Retinal pigment epithelial cell (primary cell): ENCODE measurements at regions not wholly inside any gene's neighbourhood (a gene's known extent, or its start where the extent isn't known, plus 50 kb on each side); places are given as distances from the start of the nearest gene placed in this dataset.

Source experiments
- DNase-seq: peaks from one replicate; pipeline ENCODE4 v3.0.0-alpha.2; 2010; ENCODE audit warnings: low read depth
- H3K4me3 ChIP-seq: 2 replicates; pipeline ENCODE4 v1.5.1; 2011; ENCODE audit warnings: mild to moderate bottlenecking, low read length, control low read depth, moderate library complexity
- TF ChIP-seq, protein P1 (sequence below): conservative IDR thresholded peaks from 2 replicates; pipeline ENCODE4 v1.5.1; 2011; ENCODE audit warnings: low read depth, low read length, control low read depth, inconsistent platforms

- no peak overlapping the region for H3K4me3 ChIP-seq
- TF ChIP-seq, protein P1, sequence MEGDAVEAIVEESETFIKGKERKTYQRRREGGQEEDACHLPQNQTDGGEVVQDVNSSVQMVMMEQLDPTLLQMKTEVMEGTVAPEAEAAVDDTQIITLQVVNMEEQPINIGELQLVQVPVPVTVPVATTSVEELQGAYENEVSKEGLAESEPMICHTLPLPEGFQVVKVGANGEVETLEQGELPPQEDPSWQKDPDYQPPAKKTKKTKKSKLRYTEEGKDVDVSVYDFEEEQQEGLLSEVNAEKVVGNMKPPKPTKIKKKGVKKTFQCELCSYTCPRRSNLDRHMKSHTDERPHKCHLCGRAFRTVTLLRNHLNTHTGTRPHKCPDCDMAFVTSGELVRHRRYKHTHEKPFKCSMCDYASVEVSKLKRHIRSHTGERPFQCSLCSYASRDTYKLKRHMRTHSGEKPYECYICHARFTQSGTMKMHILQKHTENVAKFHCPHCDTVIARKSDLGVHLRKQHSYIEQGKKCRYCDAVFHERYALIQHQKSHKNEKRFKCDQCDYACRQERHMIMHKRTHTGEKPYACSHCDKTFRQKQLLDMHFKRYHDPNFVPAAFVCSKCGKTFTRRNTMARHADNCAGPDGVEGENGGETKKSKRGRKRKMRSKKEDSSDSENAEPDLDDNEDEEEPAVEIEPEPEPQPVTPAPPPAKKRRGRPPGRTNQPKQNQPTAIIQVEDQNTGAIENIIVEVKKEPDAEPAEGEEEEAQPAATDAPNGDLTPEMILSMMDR: no peak
- no peak for DNase-seq
Measured at GRCh38 chr4:126698224-126698623, 934.5 kb upstream of the INTU start.

DNA sequence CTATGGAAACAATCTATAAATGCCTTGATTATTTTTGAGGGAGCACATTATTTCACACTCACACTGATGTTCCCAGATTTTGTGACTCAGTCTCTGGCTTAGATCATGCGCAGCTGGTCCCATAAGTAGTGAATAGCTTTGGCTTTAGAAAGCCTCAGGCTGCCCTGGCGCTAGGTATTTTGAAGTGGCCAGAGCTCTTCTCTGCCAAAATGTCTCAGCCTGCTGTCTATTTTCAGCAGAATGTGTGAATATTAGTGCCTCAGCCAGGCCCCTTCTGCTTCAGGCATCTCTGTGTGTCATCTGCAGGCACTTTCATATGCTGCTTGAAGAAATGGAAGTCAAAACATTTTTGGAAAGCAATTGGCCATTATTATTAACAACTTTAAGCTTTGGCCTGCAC, 931.0 kb upstream of the INTU start:
- DNase-seq: no peak
- H3K4me3 ChIP-seq: no peak overlapping the region
- TF ChIP-seq, protein P1: no peak

- no peak for DNase-seq
- TF ChIP-seq, protein P1: no peak
- H3K4me3 ChIP-seq: no peak overlapping the region
Measured at GRCh38 chr4:126702747-126703146, 930.0 kb upstream of the INTU start.

GRCh38 chr4:126705266-126705665, 927.5 kb upstream of the INTU start:
- no peak overlapping the region for H3K4me3 ChIP-seq
- TF ChIP-seq, protein P1: no peak
- DNase-seq: no peak

DNA sequence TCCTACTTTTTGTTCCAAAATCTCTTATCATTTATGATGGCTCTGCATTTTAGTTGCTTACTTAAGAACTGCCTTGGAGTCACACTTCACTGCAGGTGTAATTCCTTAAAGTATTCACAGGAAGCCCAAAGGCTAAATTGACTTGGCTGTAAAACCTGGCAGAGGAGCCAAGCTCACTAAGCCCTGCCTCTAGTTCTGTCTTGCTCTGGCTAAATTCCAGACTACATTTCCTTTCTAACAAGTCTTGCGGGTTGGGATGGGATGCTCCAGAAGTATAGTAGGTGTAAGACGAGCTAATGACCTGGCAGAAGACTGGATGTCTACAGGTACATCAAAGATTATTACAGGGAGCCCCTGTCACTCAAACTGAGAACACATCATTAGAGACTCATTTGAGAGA, 924.0 kb upstream of the INTU start:
- TF ChIP-seq, protein P1: no peak
- no peak for DNase-seq
- H3K4me3 ChIP-seq: no peak overlapping the region

DNA sequence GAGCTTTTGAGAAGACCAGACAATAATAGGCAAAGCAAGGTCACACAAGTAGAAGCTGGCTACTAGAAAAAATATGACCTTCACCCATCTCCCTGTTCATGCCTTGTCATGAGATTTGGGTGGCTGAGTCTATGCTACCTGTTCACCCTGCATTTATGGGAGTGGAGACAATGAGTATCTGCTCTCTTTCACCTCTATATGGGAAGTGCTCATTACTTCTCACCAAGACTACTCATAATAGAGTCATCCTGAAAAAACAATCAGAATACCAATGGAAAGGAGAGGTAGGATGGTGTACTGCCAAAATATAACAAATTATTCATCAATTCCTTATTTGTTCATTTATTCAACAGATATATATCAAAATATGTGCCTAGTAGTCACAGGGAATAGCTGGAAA, 921.8 kb upstream of the INTU start:
- DNase-seq: no peak
- TF ChIP-seq, protein P1: no peak
- no peak overlapping the region for H3K4me3 ChIP-seq

- H3K4me3 ChIP-seq: no peak overlapping the region
- DNase-seq: no peak
- TF ChIP-seq, protein P1: no peak
Measured at GRCh38 chr4:126715067-126715466, 917.7 kb upstream of the INTU start.
